GM12878 (cell line): ENCODE measurements at regions not wholly inside any gene's neighbourhood (a gene's known extent, or its start where the extent isn't known, plus 50 kb on each side); places are given as distances from the start of the nearest gene placed in this dataset.

ENCODE experiments used
- ASH2L ChIP-seq: fragments of 300-600, 200-600 bp; sonication (generic); IDR thresholded peaks from 2 replicates; pipeline ENCODE4 v1.6.1; 2017; ENCODE audit warnings: low read depth, mild to moderate bottlenecking, borderline replicate concordance
- E2F4 ChIP-seq: IDR thresholded peaks from 2 replicates; pipeline ENCODE4 v1.6.1; 2012; ENCODE audit warnings: low read depth, low read length, improper control_type of control experiment
- EED ChIP-seq: sonication (generic); IDR thresholded peaks from 2 replicates; pipeline ENCODE4 v1.6.1; 2016; ENCODE audit warnings: antibody characterized with exemption, low read depth
- EGR1 ChIP-seq, 2 experiments: IDR thresholded peaks; 1 replicate in 1 of 2; 2 replicates in 1 of 2; pipeline ENCODE4 v1.6.1; 2011 to 2012; ENCODE audit warnings: low read depth in 2 of 2, low read length in 2 of 2, borderline replicate concordance in 1 of 2, mild to moderate bottlenecking in 1 of 2, moderate library complexity in 1 of 2
- ESRRA ChIP-seq: IDR thresholded peaks from 2 replicates; pipeline ENCODE4 v1.6.1; 2012; ENCODE audit warnings: mild to moderate bottlenecking, low read length, improper control_type of control experiment
- MXI1 ChIP-seq: fragments of 150-350 bp; IDR thresholded peaks from 2 replicates; pipeline ENCODE4 v1.6.1; 2011; ENCODE audit warnings: low read depth, mild to moderate bottlenecking, inconsistent platforms, low read length, improper control_type of control experiment
- NBN ChIP-seq: fragments of 450-650 bp; IDR thresholded peaks from 2 replicates; pipeline ENCODE4 v1.6.1; 2016
- RCOR1 ChIP-seq: conservative IDR thresholded peaks from 2 replicates; pipeline ENCODE4 v1.6.1; 2012; ENCODE audit warnings: low read depth, low read length, improper control_type of control experiment
- SREBF2 ChIP-seq: IDR thresholded peaks from 2 replicates; pipeline ENCODE4 v1.6.1; 2012; ENCODE audit warnings: mild to moderate bottlenecking, low read length
- TAF1 ChIP-seq: IDR thresholded peaks from 2 replicates; pipeline ENCODE4 v1.6.1; 2011; ENCODE audit warnings: mild to moderate bottlenecking, low read depth, low read length, borderline replicate concordance
- TCF3 ChIP-seq: IDR thresholded peaks from 2 replicates; pipeline ENCODE4 v1.6.1; 2012; ENCODE audit warnings: low read depth, mild to moderate bottlenecking, low read length, borderline replicate concordance; ENCODE audit not compliant: insufficient read depth
- ZBTB11 ChIP-seq: fragments of 450-650 bp; formaldehyde crosslinking; IDR thresholded peaks from 2 replicates; pipeline ENCODE4 v1.5.0; 2022; ENCODE audit warnings: mild to moderate bottlenecking, missing genetic modification characterization
- ZNF622 ChIP-seq: fragments of 450-650 bp; IDR thresholded peaks from 2 replicates; pipeline ENCODE4 v1.6.1; 2017; ENCODE audit warnings: mild to moderate bottlenecking, inconsistent platforms

DNA sequence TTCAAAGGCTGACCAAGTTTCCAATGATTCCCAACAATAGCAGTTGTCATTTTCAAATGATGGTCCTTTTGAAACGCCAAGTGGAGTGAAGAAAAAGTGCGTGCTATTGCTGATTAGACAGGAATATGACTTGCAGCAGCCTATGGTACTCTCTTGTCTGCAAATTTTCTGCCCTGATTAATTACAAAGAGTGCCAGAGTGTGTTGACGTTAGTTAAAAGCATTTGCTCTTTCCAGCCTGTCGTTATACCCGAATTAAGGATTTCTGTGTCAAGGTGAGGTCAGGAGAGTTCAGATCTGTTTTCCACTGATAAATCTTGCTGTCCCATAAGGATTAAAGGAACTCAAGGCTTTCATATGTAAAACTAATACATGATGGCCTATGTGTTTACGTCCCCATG is 75.0 kb upstream of the ADAMTS18 start (continued):
- TF ChIP-seq ZBTB11 (no peak), MXI1 (no peak), EGR1 (IDR thresholded peaks at IDR 0.05; ENCODE audit: borderline replicate concordance in 1 of 2, low read depth in 2 of 2, low read length in 2 of 2) (no peak), SREBF2 (no peak), ZNF622 (no peak), EED (no peak), TAF1 (no peak), RCOR1 (no peak), ASH2L (no peak), E2F4 (no peak), TCF3 (no peak), ESRRA (no peak), NBN (no peak)
